ENCODE measurements at regions not wholly inside any gene's neighbourhood (a gene's known extent, or its start where the extent isn't known, plus 50 kb on each side); places are given as distances from the start of the nearest gene placed in this dataset.

GRCh38 chrX:16403808-16404207 is 236.5 kb downstream of the MAGEB17 start:
- intact Hi-C loops (cut with DNase I), result no loop called here
- no peak for TF ChIP-seq POLR2A (IDR thresholded peaks at IDR 0.05)
- TF ChIP-seq, protein P1, sequence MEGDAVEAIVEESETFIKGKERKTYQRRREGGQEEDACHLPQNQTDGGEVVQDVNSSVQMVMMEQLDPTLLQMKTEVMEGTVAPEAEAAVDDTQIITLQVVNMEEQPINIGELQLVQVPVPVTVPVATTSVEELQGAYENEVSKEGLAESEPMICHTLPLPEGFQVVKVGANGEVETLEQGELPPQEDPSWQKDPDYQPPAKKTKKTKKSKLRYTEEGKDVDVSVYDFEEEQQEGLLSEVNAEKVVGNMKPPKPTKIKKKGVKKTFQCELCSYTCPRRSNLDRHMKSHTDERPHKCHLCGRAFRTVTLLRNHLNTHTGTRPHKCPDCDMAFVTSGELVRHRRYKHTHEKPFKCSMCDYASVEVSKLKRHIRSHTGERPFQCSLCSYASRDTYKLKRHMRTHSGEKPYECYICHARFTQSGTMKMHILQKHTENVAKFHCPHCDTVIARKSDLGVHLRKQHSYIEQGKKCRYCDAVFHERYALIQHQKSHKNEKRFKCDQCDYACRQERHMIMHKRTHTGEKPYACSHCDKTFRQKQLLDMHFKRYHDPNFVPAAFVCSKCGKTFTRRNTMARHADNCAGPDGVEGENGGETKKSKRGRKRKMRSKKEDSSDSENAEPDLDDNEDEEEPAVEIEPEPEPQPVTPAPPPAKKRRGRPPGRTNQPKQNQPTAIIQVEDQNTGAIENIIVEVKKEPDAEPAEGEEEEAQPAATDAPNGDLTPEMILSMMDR (IDR thresholded peaks at IDR 0.05), result no peak
- no peak overlapping the region for H3K4me3 ChIP-seq
- ATAC-seq (no peak), DNase-seq (no peak)
- H3K36me3 ChIP-seq (replicated peaks in 1 of 2; ENCODE audit: insufficient read depth in 1 of 2, low read depth in 2 of 2), result no peaks in the 10 kb centered on the region
- H3K27ac ChIP-seq, result no peak overlapping the region
- no peaks in the 10 kb centered on the region for H3K9me3 ChIP-seq
- 52 to 69% methylated on average over 2 of the region's 2 CpGs for WGBS, 2 donors
- H3K27me3 ChIP-seq, result no peaks in the 10 kb centered on the region
- H3K4me1 ChIP-seq, result no peaks in the 10 kb centered on the region

GRCh38 chrX:16416588-16416987 is 233.4 kb upstream of the S100G start:
- no peak for ATAC-seq
- no peak for DNase-seq
- Histone ChIP-seq H3K27me3 (peaks cover 0 to 2% of the 10 kb centered on the region in 2 donors), H3K4me3 (no peak overlapping the region), H3K36me3 (replicated peaks in 1 of 2; ENCODE audit: insufficient read depth in 1 of 2, low read depth in 2 of 2) (no peaks in the 10 kb centered on the region), H3K4me1 (no peaks in the 10 kb centered on the region), H3K9me3 (no peaks in the 10 kb centered on the region), H3K27ac (no peak overlapping the region)
- 82 to 88% methylated on average over 1 of the region's 1 CpG for WGBS, 2 donors
- intact Hi-C loops (cut with DNase I), result no loop called here
- TF ChIP-seq, protein P1 (IDR thresholded peaks at IDR 0.05), result no peak
- TF ChIP-seq POLR2A (IDR thresholded peaks at IDR 0.05), result no peak

DNA sequence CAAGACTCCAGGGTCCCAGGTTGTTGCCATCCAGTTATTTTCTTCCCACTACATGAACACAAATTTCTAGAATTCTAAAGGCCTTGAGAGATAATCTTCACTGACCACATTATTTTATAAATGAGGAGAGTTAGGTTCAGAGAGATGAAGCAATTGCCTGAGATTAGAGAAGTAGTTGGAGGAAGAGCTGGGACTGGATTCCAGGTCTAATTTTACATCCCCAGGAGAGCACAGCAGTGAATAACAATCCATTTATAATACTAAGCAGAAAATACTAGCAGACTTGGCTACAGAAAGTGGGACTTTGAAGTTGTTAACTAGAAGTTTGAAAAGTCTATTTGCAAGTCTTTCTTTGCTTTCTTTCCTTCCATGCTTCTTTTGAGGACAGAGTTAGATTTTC is 231.3 kb upstream of the S100G start:
- H3K9me3 ChIP-seq, result no peaks in the 10 kb centered on the region
- DNase-seq, result no peak
- no peak for ATAC-seq
- no peak overlapping the region for H3K4me3 ChIP-seq
- no peak overlapping the region for H3K27ac ChIP-seq
- intact Hi-C loops (cut with DNase I), result no loop called here
- no peaks in the 10 kb centered on the region for H3K36me3 ChIP-seq (replicated peaks in 1 of 2; ENCODE audit: insufficient read depth in 1 of 2, low read depth in 2 of 2)
- peaks cover 0 to 2% of the 10 kb centered on the region in 2 donors for H3K27me3 ChIP-seq
- no peak for TF ChIP-seq POLR2A (IDR thresholded peaks at IDR 0.05)
- TF ChIP-seq, protein P1 (IDR thresholded peaks at IDR 0.05), result no peak
- no peaks in the 10 kb centered on the region for H3K4me1 ChIP-seq

DNA sequence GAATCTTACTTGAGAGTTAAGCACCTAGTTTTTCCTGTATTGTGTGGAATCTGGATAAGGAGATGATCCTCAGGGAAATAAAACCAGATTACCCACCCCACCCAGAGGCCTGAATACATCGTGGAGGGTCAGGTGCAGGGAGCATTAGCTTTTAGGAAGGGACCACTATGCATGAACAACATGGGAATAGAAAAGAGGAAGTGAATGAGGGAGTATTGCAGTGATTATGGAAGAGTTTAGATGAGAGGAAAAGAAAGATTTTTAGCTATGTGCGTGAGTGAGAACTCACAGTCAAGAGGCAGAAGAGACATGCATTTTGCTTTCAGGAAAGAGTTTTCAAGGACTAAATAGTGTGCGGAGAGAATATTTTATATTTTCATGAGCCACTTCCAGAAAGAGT is 222.3 kb upstream of the S100G start:
- Histone ChIP-seq H3K36me3 (replicated peaks in 1 of 2; ENCODE audit: insufficient read depth in 1 of 2, low read depth in 2 of 2) (no peaks in the 10 kb centered on the region), H3K27ac (no peak overlapping the region), H3K4me1 (no peaks in the 10 kb centered on the region), H3K27me3 (no peaks in the 10 kb centered on the region), H3K9me3 (no peaks in the 10 kb centered on the region), H3K4me3 (no peak overlapping the region)
- no peak for ATAC-seq
- no peak for TF ChIP-seq POLR2A (IDR thresholded peaks at IDR 0.05)
- TF ChIP-seq, protein P1 (IDR thresholded peaks at IDR 0.05), result no peak
- 72 to 85% methylated on average over 3 of the region's 3 CpGs for WGBS, 2 donors
- intact Hi-C loops (cut with DNase I), result no loop called here
- no peak for DNase-seq

GRCh38 chrX:16429406-16429805 is 220.6 kb upstream of the S100G start:
- no peak for ATAC-seq
- no peak overlapping the region for H3K4me3 ChIP-seq
- WGBS, 2 donors, result 82% methylated on average over 2 to 4 of the region's 4 CpGs
- no peaks in the 10 kb centered on the region for H3K9me3 ChIP-seq
- TF ChIP-seq POLR2A (IDR thresholded peaks at IDR 0.05), result no peak
- no peaks in the 10 kb centered on the region for H3K36me3 ChIP-seq (replicated peaks in 1 of 2; ENCODE audit: insufficient read depth in 1 of 2, low read depth in 2 of 2)
- no peak for DNase-seq
- H3K27me3 ChIP-seq, result no peaks in the 10 kb centered on the region
- intact Hi-C loops (cut with DNase I), result no loop called here
- H3K27ac ChIP-seq, result no peak overlapping the region
- H3K4me1 ChIP-seq, result no peaks in the 10 kb centered on the region

Measured in body of pancreas (tissue), 4 donors.